ENCODE measurements at regions not wholly inside any gene's neighbourhood (a gene's known extent, or its start where the extent isn't known, plus 50 kb on each side); places are given as distances from the start of the nearest gene placed in this dataset.

DNA sequence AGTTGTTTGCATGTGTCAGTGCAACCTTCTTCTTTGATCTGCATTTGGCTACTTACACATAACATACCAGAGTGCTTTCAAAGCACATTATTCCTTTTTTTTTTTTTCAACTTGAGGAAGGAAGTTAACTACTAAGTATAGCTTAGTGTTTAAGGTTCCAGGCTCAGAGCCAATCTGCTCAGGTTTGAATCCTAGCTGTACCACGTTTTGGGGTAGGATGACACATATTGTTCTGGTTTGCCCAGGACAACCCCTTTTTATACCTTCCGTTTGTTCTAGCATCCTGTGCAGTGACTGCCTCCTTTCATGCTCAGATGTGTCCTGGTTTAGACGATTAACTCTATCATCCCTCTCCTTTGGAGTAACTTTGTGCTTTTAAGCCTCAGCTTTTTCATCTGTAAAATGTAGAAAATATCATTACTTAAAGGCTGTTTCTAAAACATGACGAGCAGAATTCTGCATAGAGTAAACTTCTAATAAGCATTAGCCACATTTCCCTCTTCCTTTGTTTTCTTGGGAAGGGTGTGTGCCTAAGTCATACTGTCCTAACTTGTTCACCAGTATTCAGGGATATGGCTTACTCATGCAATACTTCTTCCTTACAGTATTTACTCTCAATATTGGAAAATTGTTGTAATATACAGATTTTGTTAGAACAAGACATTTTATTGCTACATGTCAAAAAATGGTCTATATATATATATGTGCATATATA, 281.3 kb downstream of the C4orf33 start:
- TF ChIP-seq CTCF (IDR thresholded peaks at IDR 0.05; ENCODE audit: poor library complexity, severe bottlenecking) (no peak), EZH2 (IDR thresholded peaks at IDR 0.05; ENCODE audit: borderline replicate concordance, insufficient read depth, low read length, poor library complexity, severe bottlenecking) (no peak), EP300 (conservative IDR thresholded peaks at IDR 0.05; ENCODE audit: poor library complexity, severe bottlenecking) (no peak), TAF1 (IDR thresholded peaks at IDR 0.05; ENCODE audit: low read depth) (no peak), POLR2AphosphoS5 (IDR thresholded peaks at IDR 0.05) (no peak), SMC3 (conservative IDR thresholded peaks at IDR 0.05; ENCODE audit: poor library complexity) (no peak), RAD21 (conservative IDR thresholded peaks at IDR 0.05) (no peak), MXI1 (conservative IDR thresholded peaks at IDR 0.05; ENCODE audit: poor library complexity, severe bottlenecking) (no peak)
- TF ChIP-seq, protein P1, sequence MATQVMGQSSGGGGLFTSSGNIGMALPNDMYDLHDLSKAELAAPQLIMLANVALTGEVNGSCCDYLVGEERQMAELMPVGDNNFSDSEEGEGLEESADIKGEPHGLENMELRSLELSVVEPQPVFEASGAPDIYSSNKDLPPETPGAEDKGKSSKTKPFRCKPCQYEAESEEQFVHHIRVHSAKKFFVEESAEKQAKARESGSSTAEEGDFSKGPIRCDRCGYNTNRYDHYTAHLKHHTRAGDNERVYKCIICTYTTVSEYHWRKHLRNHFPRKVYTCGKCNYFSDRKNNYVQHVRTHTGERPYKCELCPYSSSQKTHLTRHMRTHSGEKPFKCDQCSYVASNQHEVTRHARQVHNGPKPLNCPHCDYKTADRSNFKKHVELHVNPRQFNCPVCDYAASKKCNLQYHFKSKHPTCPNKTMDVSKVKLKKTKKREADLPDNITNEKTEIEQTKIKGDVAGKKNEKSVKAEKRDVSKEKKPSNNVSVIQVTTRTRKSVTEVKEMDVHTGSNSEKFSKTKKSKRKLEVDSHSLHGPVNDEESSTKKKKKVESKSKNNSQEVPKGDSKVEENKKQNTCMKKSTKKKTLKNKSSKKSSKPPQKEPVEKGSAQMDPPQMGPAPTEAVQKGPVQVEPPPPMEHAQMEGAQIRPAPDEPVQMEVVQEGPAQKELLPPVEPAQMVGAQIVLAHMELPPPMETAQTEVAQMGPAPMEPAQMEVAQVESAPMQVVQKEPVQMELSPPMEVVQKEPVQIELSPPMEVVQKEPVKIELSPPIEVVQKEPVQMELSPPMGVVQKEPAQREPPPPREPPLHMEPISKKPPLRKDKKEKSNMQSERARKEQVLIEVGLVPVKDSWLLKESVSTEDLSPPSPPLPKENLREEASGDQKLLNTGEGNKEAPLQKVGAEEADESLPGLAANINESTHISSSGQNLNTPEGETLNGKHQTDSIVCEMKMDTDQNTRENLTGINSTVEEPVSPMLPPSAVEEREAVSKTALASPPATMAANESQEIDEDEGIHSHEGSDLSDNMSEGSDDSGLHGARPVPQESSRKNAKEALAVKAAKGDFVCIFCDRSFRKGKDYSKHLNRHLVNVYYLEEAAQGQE (IDR thresholded peaks at IDR 0.05; ENCODE audit: borderline replicate concordance), result no peak

Data from neural cell (in vitro differentiated cells).